Astrocyte of the cerebellum (primary cell): ENCODE measurements at regions not wholly inside any gene's neighbourhood (a gene's known extent, or its start where the extent isn't known, plus 50 kb on each side); places are given as distances from the start of the nearest gene placed in this dataset.
A peak's percentile ranks its signal among the peaks of the same experiment; 100 is the strongest.

Experiments used
- DNase-seq: peaks from one replicate; pipeline ENCODE4 v3.0.0-alpha.2; 2011; ENCODE audit warnings: low read depth
- H3K4me3 ChIP-seq: 2 replicates; pipeline ENCODE4 v1.5.1; 2011; ENCODE audit warnings: mild to moderate bottlenecking, low read depth, low read length, moderate library complexity
- CTCF ChIP-seq: IDR thresholded peaks from 2 replicates; pipeline ENCODE4 v1.5.1; 2012; ENCODE audit warnings: low read length, low read depth, moderate library complexity, mild to moderate bottlenecking; ENCODE audit errors: missing control alignments
- in situ Hi-C: cut with HindIII; loops from 2 replicates; pipeline ENCODE4 v1.10.0; 2017; ENCODE audit warnings: low sequenced_read_pairs

GRCh38 chr2:7673101-7673500, 755.9 kb downstream of the RNF144A start:
- no peak for DNase-seq
- no peak for TF ChIP-seq CTCF
- in situ Hi-C loops = no loop called here
- H3K4me3 ChIP-seq = no peak overlapping the region

- no peak overlapping the region for H3K4me3 ChIP-seq
- in situ Hi-C loops = no loop called here
- no peak for TF ChIP-seq CTCF
- DNase-seq = peak; percentile 23
Measured at GRCh38 chr2:7673853-7674252, 756.6 kb downstream of the RNF144A start.

GRCh38 chr2:7674606-7675005, 757.4 kb downstream of the RNF144A start:
- no peak overlapping the region for H3K4me3 ChIP-seq
- in situ Hi-C loops = no loop called here
- no peak for TF ChIP-seq CTCF
- no peak for DNase-seq

- H3K4me3 ChIP-seq = no peak overlapping the region
- no peak for DNase-seq
- in situ Hi-C loops = no loop called here
- TF ChIP-seq CTCF = no peak
Measured at GRCh38 chr2:7676714-7677113, 759.5 kb downstream of the RNF144A start.

GRCh38 chr2:7681881-7682461, 764.8 kb downstream of the RNF144A start:
- in situ Hi-C loops = no loop called here
- H3K4me3 ChIP-seq = no peak overlapping the region
- TF ChIP-seq CTCF = no peak
- no peak for DNase-seq

GRCh38 chr2:7683196-7683595, 766.0 kb downstream of the RNF144A start:
- no peak for TF ChIP-seq CTCF
- in situ Hi-C loops = no loop called here
- no peak for DNase-seq
- no peak overlapping the region for H3K4me3 ChIP-seq
